ENCODE measurements at regions not wholly inside any gene's neighbourhood (a gene's known extent, or its start where the extent isn't known, plus 50 kb on each side); places are given as distances from the start of the nearest gene placed in this dataset.
"Not testable (repeated sequence)": the region's sequence is repeated elsewhere in the genome, so short reads cannot be mapped to it uniquely, and the experiment has no call there.

DNA sequence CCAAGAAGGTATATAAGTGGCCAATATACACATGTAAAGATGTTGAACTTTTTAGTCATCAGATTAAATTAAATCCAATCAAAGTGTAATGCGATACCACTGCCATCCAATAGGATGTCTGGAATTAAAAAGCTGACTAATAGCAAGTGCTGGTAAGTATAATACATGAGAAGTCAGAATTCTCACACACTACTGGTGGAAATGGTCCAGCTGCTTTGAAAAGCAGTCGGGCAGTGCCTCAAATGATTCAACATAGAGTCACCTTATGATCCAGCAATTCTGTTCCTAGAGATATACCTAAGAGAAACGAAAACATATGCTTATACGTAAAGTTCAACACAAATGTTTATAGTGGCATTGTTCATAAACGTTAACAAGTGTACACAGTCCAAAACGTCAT is 124.1 kb upstream of the MYT1L start:
- no peak overlapping the region for H2AFZ ChIP-seq
- H3K36me3 ChIP-seq (replicated peaks; ENCODE audit: insufficient read depth, low read depth): no peaks in the 10 kb centered on the region
- no peaks in the 10 kb centered on the region for H3K9me3 ChIP-seq (ENCODE audit: low read depth)
- H3K27me3 ChIP-seq: no peaks in the 10 kb centered on the region
- no peak overlapping the region for H3K4me2 ChIP-seq
- WGBS (ENCODE audit: low lambda C conversion rate, missing lambda C conversion rate): 88% methylated on average over 6 of the region's 6 CpGs
- TF ChIP-seq CTCF (IDR thresholded peaks at IDR 0.05; ENCODE audit: poor library complexity) (no peak), EZH2phosphoT487 (IDR thresholded peaks at IDR 0.05; ENCODE audit: low read depth, severe bottlenecking, unreplicated experiment) (no peak), EZH2 (IDR thresholded peaks at IDR 0.05; ENCODE audit: borderline replicate concordance) (no peak)
- H3K9me2 ChIP-seq (replicated peaks; ENCODE audit: insufficient read depth): no peaks in the 10 kb centered on the region
- no peak overlapping the region for H3K27ac ChIP-seq
- no peaks in the 10 kb centered on the region for H4K20me1 ChIP-seq (ENCODE audit: insufficient read depth, poor library complexity, severe bottlenecking)
- no peaks in the 10 kb centered on the region for H3K79me2 ChIP-seq
- no peak overlapping the region for H3K4me3 ChIP-seq
- no peaks in the 10 kb centered on the region for H3K4me1 ChIP-seq (ENCODE audit: insufficient read depth)
- DNase-seq (ENCODE audit: low spot score): no peak

- no peak overlapping the region for H3K4me2 ChIP-seq
- no peaks in the 10 kb centered on the region for H3K4me1 ChIP-seq (ENCODE audit: insufficient read depth)
- no peaks in the 10 kb centered on the region for H3K9me2 ChIP-seq (replicated peaks; ENCODE audit: insufficient read depth)
- H3K27me3 ChIP-seq: no peaks in the 10 kb centered on the region
- H3K4me3 ChIP-seq: no peak overlapping the region
- no peak for TF ChIP-seq EZH2phosphoT487 (IDR thresholded peaks at IDR 0.05; ENCODE audit: low read depth, severe bottlenecking, unreplicated experiment)
- TF ChIP-seq EZH2 (IDR thresholded peaks at IDR 0.05; ENCODE audit: borderline replicate concordance): no peak
- no peak for TF ChIP-seq CTCF (IDR thresholded peaks at IDR 0.05; ENCODE audit: poor library complexity)
- H3K27ac ChIP-seq: no peak overlapping the region
- H3K79me2 ChIP-seq: no peaks in the 10 kb centered on the region
- no peak overlapping the region for H2AFZ ChIP-seq
- no peaks in the 10 kb centered on the region for H3K9me3 ChIP-seq (ENCODE audit: low read depth)
- no peak for DNase-seq (ENCODE audit: low spot score)
- no peaks in the 10 kb centered on the region for H3K36me3 ChIP-seq (replicated peaks; ENCODE audit: insufficient read depth, low read depth)
- WGBS (ENCODE audit: low lambda C conversion rate, missing lambda C conversion rate): 67% methylated on average over 4 of the region's 4 CpGs
- H4K20me1 ChIP-seq (ENCODE audit: insufficient read depth, poor library complexity, severe bottlenecking): no peaks in the 10 kb centered on the region
These were observed 121.9 kb upstream of the MYT1L start for GRCh38 chr2:2452961-2453360.

GRCh38 chr2:2451275-2451674 is 120.2 kb upstream of the MYT1L start:
- not testable (repeated sequence) for H3K4me3 ChIP-seq

DNA sequence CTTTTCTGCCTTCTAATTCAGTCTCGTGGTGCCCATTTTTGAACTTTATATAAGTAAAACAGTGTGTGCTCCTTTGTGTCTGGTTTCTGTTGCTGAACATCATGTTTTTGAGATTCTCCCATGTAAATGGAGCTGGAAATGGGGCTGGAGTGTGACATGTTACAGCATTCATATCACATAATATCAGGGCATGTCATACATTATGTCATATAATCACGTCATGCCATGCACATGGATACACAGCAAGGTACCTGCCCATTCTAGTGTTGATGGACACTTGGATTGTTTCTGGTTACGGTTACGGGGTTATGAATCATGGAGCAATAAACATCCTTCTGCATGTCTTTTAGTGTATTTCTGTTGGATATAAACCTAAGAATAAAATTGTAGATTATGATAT is 117.1 kb upstream of the MYT1L start:
- Histone ChIP-seq H3K36me3 (replicated peaks; ENCODE audit: insufficient read depth, low read depth) (no peaks in the 10 kb centered on the region), H2AFZ (no peak overlapping the region), H3K4me1 (ENCODE audit: insufficient read depth) (no peaks in the 10 kb centered on the region), H3K27me3 (no peaks in the 10 kb centered on the region), H3K79me2 (no peaks in the 10 kb centered on the region), H3K4me2 (no peak overlapping the region), H3K4me3 (no peak overlapping the region), H3K27ac (no peak overlapping the region), H3K9me3 (ENCODE audit: low read depth) (no peaks in the 10 kb centered on the region), H3K9me2 (replicated peaks; ENCODE audit: insufficient read depth) (no peaks in the 10 kb centered on the region), H4K20me1 (ENCODE audit: insufficient read depth, poor library complexity, severe bottlenecking) (no peaks in the 10 kb centered on the region)
- WGBS (ENCODE audit: low lambda C conversion rate, missing lambda C conversion rate): 86% methylated on average over 4 of the region's 4 CpGs
- no peak for TF ChIP-seq CTCF (IDR thresholded peaks at IDR 0.05; ENCODE audit: poor library complexity)
- no peak for TF ChIP-seq EZH2phosphoT487 (IDR thresholded peaks at IDR 0.05; ENCODE audit: low read depth, severe bottlenecking, unreplicated experiment)
- no peak for TF ChIP-seq EZH2 (IDR thresholded peaks at IDR 0.05; ENCODE audit: borderline replicate concordance)
- DNase-seq (ENCODE audit: low spot score): no peak

More at GRCh38 chr2:2451275-2451674, 120.2 kb upstream of the MYT1L start:
- DNase-seq (ENCODE audit: low spot score); H3K4me1 ChIP-seq (ENCODE audit: insufficient read depth); H3K9me2 ChIP-seq (replicated peaks; ENCODE audit: insufficient read depth); H3K27me3 ChIP-seq; H3K36me3 ChIP-seq (replicated peaks; ENCODE audit: insufficient read depth, low read depth); H3K9me3 ChIP-seq (ENCODE audit: low read depth); H4K20me1 ChIP-seq (ENCODE audit: insufficient read depth, poor library complexity, severe bottlenecking); H2AFZ ChIP-seq; H3K4me2 ChIP-seq; H3K79me2 ChIP-seq; H3K27ac ChIP-seq: not testable (repeated sequence)
- 76% methylated on average over 4 of the region's 4 CpGs for WGBS (ENCODE audit: low lambda C conversion rate, missing lambda C conversion rate)
